Transverse colon (tissue), 4 donors: ENCODE measurements at regions not wholly inside any gene's neighbourhood (a gene's known extent, or its start where the extent isn't known, plus 50 kb on each side); places are given as distances from the start of the nearest gene placed in this dataset.

Source experiments
- EP300 ChIP-seq: sonication (generic); formaldehyde crosslinking; IDR thresholded peaks from one replicate; pipeline ENCODE4 v1.6.1; 2017; ENCODE audit warnings: antibody characterized with exemption, low read depth
- POLR2A ChIP-seq: fragments of 450-650 bp; IDR thresholded peaks from one replicate; pipeline ENCODE4 v1.6.1; 2016; ENCODE audit warnings: antibody characterized with exemption, mild to moderate bottlenecking, moderate library complexity
- POLR2AphosphoS5 ChIP-seq, 3 donors: sonication (generic); formaldehyde crosslinking; IDR thresholded peaks; one replicate each; pipeline ENCODE4 v1.6.1; 2016; ENCODE audit warnings: antibody characterized with exemption in 3 of 3
- TF ChIP-seq, protein P1 (sequence below), 5 experiments: fragments of 200-600 bp in 3 of 5; fragments of 450-650 bp in 2 of 5; sonication (generic) in 3 of 5; IDR thresholded peaks; 1 replicate in 2 of 5; 2 replicates in 3 of 5; pipeline ENCODE4 v1.5.1; 2016 to 2017; ENCODE audit warnings: antibody characterized with exemption in 5 of 5, inconsistent platforms in 3 of 5, mild to moderate bottlenecking in 2 of 5, moderate library complexity in 1 of 5

- TF ChIP-seq, protein P1, sequence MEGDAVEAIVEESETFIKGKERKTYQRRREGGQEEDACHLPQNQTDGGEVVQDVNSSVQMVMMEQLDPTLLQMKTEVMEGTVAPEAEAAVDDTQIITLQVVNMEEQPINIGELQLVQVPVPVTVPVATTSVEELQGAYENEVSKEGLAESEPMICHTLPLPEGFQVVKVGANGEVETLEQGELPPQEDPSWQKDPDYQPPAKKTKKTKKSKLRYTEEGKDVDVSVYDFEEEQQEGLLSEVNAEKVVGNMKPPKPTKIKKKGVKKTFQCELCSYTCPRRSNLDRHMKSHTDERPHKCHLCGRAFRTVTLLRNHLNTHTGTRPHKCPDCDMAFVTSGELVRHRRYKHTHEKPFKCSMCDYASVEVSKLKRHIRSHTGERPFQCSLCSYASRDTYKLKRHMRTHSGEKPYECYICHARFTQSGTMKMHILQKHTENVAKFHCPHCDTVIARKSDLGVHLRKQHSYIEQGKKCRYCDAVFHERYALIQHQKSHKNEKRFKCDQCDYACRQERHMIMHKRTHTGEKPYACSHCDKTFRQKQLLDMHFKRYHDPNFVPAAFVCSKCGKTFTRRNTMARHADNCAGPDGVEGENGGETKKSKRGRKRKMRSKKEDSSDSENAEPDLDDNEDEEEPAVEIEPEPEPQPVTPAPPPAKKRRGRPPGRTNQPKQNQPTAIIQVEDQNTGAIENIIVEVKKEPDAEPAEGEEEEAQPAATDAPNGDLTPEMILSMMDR (IDR thresholded peaks at IDR 0.05), result no peak
- no peak for TF ChIP-seq POLR2A
- no peak for TF ChIP-seq POLR2AphosphoS5 (IDR thresholded peaks at IDR 0.05)
- no peak for TF ChIP-seq EP300
Observed at GRCh38 chr13:104253063-104253680, 1187.0 kb upstream of the SLC10A2 start.
